Parathyroid adenoma (tissue), 2 donors: ENCODE measurements at regions not wholly inside any gene's neighbourhood (a gene's known extent, or its start where the extent isn't known, plus 50 kb on each side); places are given as distances from the start of the nearest gene placed in this dataset.

Source experiments
- H2AFZ ChIP-seq: fragments of 300-600 bp; sonication (generic); one replicate; pipeline ENCODE4 v1.7.0; 2017; ENCODE audit warnings: antibody characterized with exemption, mild to moderate bottlenecking
- H3K27ac ChIP-seq: fragments of 300-600 bp; sonication (generic); one replicate; pipeline ENCODE4 v1.7.0; 2017
- H3K27me3 ChIP-seq: fragments of 300-600 bp; sonication (generic); one replicate; pipeline ENCODE4 v1.7.0; 2017; ENCODE audit warnings: low read length; ENCODE audit not compliant: control insufficient read depth, insufficient read depth
- H3K36me3 ChIP-seq: fragments of 300-600 bp; sonication (generic); one replicate; pipeline ENCODE4 v1.7.0; 2017; ENCODE audit warnings: low read length; ENCODE audit not compliant: control insufficient read depth, insufficient read depth
- H3K4me1 ChIP-seq: fragments of 300-600 bp; sonication (generic); one replicate; pipeline ENCODE4 v1.7.0; 2017; ENCODE audit warnings: control low read depth
- H3K4me2 ChIP-seq: fragments of 300-600 bp; sonication (generic); one replicate; pipeline ENCODE4 v1.7.0; 2017; ENCODE audit warnings: low read length
- H3K4me3 ChIP-seq: fragments of 300-600 bp; sonication (generic); one replicate; pipeline ENCODE4 v1.7.0; 2017; ENCODE audit warnings: low read depth, low read length
- H3K79me2 ChIP-seq: fragments of 300-600 bp; sonication (generic); one replicate; pipeline ENCODE4 v1.7.0; 2017; ENCODE audit warnings: control low read depth
- H3K9ac ChIP-seq: fragments of 300-600 bp; sonication (generic); one replicate; pipeline ENCODE4 v1.7.0; 2017; ENCODE audit warnings: mild to moderate bottlenecking
- H3K9me3 ChIP-seq: fragments of 300-600 bp; sonication (generic); one replicate; pipeline ENCODE4 v1.7.0; 2017; ENCODE audit warnings: low read length; ENCODE audit not compliant: control insufficient read depth
- CTCF ChIP-seq: fragments of 300-600 bp; sonication (generic); IDR thresholded peaks from one replicate; pipeline ENCODE4 v1.7.0; 2017; ENCODE audit warnings: antibody characterized with exemption, mild to moderate bottlenecking
- donor health status: primary hyperparathyroidism.

GRCh38 chr3:74303711-74304110 lies 310.7 kb downstream of the CNTN3 start:
- Histone ChIP-seq H3K9me3 (no peaks in the 10 kb centered on the region), H3K4me1 (no peaks in the 10 kb centered on the region), H3K9ac (no peak overlapping the region), H3K79me2 (no peaks in the 10 kb centered on the region), H3K27ac (no peak overlapping the region), H2AFZ (no peak overlapping the region), H3K36me3 (no peaks in the 10 kb centered on the region), H3K4me2 (no peak overlapping the region), H3K27me3 (no peaks in the 10 kb centered on the region), H3K4me3 (no peak overlapping the region)
- TF ChIP-seq CTCF = no peak

GRCh38 chr3:74302969-74303368 lies 311.5 kb downstream of the CNTN3 start:
- TF ChIP-seq CTCF = no peak
- Histone ChIP-seq H3K27ac (no peak overlapping the region), H3K4me3 (no peak overlapping the region), H3K9me3 (no peaks in the 10 kb centered on the region), H2AFZ (no peak overlapping the region), H3K79me2 (no peaks in the 10 kb centered on the region), H3K9ac (no peak overlapping the region), H3K4me2 (no peak overlapping the region), H3K27me3 (no peaks in the 10 kb centered on the region), H3K4me1 (no peaks in the 10 kb centered on the region), H3K36me3 (no peaks in the 10 kb centered on the region)

DNA sequence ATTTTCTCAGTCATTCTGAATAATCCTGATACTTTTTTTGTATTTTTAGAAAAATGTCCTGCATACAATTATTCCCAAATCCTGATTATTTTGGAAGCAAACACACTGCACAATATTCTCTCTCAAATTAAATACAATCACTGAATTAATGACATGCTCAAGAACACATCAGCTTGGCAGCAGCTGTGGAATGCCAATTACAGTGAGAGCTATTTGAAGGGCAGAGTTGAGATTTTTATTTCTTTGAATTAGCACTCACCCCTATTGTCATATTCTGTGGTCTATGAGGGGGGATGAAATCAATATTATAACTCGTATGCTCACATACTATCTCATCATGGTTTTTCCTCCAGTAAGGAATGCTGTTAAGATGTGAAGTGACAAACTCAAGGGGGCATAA lies 312.2 kb downstream of the CNTN3 start:
- TF ChIP-seq CTCF = no peak

DNA sequence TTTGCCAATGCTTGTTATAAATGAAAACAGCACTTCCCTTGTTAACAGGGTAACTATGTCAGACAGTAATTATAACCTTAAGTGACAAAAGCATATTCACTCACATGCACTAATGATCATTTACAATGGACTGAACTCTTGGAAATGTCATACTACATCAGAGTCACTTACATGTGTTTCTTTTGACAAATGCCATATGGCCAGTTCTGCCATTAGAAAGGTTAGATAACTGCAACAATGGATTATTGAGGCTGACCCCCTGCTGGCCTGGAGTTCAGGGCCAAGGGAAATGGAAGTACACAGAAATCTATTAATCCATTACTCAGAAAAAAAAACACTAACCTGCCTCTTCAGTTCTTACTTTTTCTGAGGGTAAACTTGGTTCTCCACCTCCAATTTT lies 313.4 kb downstream of the CNTN3 start:
- H3K9ac ChIP-seq = no peak overlapping the region
- no peaks in the 10 kb centered on the region for H3K79me2 ChIP-seq
- H3K4me3 ChIP-seq = no peak overlapping the region
- H3K27ac ChIP-seq = no peak overlapping the region
- TF ChIP-seq CTCF = no peak
- H3K4me2 ChIP-seq = no peak overlapping the region
- H3K9me3 ChIP-seq = no peaks in the 10 kb centered on the region
- no peaks in the 10 kb centered on the region for H3K4me1 ChIP-seq
- H3K36me3 ChIP-seq = no peaks in the 10 kb centered on the region
- no peak overlapping the region for H2AFZ ChIP-seq
- no peaks in the 10 kb centered on the region for H3K27me3 ChIP-seq

More for the DNA sequence above, 312.2 kb downstream of the CNTN3 start:
- H3K27ac ChIP-seq = no peak overlapping the region
- no peaks in the 10 kb centered on the region for H3K79me2 ChIP-seq
- no peak overlapping the region for H3K9ac ChIP-seq
- no peak overlapping the region for H3K4me2 ChIP-seq
- H3K4me1 ChIP-seq = no peaks in the 10 kb centered on the region
- H3K27me3 ChIP-seq = no peaks in the 10 kb centered on the region
- H3K36me3 ChIP-seq = no peaks in the 10 kb centered on the region
- no peak overlapping the region for H2AFZ ChIP-seq
- no peaks in the 10 kb centered on the region for H3K9me3 ChIP-seq
- H3K4me3 ChIP-seq = no peak overlapping the region

DNA sequence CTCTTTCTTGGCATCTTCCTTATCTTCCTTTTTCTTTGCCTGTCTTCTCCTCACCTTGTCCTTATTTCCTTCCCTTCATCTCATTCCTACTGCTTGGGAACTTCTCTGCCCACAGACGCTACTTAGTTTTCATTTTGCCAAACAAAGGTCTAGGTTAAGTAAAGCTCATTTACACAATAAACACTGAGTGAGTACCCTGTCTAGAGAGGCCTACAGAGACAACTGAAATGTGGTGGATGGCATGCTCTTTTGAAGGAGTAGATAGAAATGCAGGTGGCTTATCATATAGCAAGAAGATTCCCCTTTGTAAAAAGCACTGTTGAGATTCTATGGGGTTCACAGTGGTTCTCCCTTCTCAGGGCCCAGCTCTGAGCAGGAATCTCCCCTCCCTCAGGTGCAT lies 319.0 kb downstream of the CNTN3 start:
- Histone ChIP-seq H3K9ac (no peak overlapping the region), H3K36me3 (no peaks in the 10 kb centered on the region), H3K27me3 (no peaks in the 10 kb centered on the region), H3K9me3 (no peaks in the 10 kb centered on the region), H3K4me2 (no peak overlapping the region), H2AFZ (no peak overlapping the region), H3K27ac (no peak overlapping the region), H3K4me1 (no peaks in the 10 kb centered on the region), H3K79me2 (no peaks in the 10 kb centered on the region), H3K4me3 (no peak overlapping the region)
- TF ChIP-seq CTCF = no peak
